SW480 (cell line): ENCODE measurements at regions not wholly inside any gene's neighbourhood (a gene's known extent, or its start where the extent isn't known, plus 50 kb on each side); places are given as distances from the start of the nearest gene placed in this dataset.

Experiments
- DNase-seq: peaks from one replicate; pipeline ENCODE4 v3.0.0-alpha.2; 2016; ENCODE audit warnings: low spot score

DNA sequence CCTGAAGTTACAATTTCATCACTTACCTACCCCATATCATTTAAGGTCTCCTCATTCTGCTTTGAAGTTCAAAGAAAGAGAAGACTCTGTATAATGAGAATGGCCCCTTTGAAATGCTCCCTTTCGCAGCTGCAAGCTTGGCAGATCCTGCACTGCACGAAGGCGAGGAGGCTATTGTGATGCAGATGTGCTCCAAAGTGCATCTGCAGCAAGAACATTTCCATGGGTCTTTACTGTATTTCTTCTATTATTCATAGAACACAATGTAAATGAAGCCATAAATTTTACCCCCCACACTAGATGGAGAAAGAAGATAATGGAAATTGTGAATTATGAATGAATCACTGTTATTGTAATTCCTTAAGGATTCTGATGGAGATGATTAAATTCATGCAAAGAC, 178.7 kb downstream of the CHD9NB start:
- DNase-seq = no peak

DNA sequence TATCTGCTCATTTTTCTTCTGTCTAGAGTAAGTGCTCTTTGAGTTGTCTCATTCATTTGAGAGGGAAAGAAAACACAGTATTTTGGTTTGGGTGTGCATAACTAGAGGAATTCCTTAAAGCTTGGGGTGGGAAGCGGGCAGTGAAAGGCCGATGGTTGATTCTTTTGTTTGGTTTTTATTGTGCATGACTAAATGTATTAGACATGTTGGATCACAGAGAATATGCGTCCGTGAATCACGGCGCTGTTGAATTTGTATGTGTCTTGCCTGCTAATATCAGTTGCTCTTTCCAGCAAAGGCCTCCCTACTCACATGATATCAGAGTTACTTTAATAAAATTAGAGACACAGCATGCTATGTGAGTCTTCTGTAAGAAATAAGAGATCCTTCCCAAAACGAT, 180.0 kb downstream of the CHD9NB start:
- DNase-seq = no peak

DNA sequence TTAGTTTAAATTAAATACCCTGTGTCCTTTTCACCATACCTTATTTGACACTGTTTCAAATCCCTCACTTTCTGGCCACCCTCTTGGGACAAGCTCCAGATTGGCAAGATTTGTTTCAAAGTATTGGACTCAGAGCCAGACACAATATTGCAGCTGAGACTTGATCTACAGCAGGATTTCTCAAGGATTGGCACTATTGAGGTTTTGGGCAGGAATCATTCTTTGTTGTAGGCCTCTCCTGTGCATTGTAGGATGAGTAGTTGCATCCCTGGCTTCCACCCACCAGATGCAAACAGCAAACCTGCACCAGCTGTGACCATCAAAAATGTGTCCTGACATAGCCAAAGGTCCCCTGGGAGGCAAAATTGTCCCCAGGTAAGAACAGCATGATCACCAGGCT, 181.2 kb downstream of the CHD9NB start:
- no peak for DNase-seq

DNA sequence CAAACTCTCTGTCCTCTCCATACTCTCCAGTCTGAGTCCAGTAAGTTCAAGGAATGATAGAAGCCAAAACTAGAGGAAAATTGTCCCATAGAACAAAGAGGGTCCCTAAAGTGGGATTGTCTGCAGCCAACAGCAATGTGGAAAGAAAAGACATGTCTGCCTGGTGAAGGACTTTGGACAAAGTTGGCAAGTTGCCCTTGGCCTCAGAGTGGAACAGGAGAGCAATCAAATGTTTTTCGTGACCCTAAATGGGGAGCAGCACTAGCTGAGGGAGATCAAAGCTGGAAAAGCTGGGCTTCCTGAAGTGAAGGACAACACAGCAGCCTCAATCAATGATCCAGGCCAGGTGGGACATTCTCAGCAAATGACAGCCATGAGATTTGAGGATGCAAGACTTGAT, 183.5 kb downstream of the CHD9NB start:
- DNase-seq = no peak

DNA sequence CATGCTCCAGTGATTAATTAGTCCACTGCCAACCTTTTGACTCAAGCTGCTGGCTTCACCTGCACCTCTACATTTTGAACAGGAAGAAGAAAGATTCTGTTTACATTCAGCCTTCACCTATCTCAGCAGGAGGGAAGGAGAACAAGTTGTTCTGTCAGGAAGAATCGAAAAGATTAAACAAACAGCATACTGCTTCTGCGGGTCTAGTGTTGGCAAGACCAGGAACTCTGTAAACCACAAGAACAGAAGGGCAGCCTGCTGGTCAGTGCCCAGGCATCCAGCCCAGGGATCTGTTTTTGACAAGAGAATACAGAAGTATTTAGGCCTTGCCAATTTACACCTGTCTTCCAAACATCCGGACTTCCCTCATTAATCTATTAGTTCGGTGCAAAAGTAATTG, 189.7 kb downstream of the CHD9NB start:
- no peak for DNase-seq

GRCh38 chr16:52861614-52862022, 191.1 kb downstream of the CHD9NB start:
- DNase-seq = peak; percentile 12

GRCh38 chr16:52855463-52855862, 197.2 kb downstream of the CHD9NB start:
- no peak for DNase-seq

GRCh38 chr16:52852978-52853377, 199.7 kb downstream of the CHD9NB start:
- no peak for DNase-seq

- no peak for DNase-seq
Observed at GRCh38 chr16:52851211-52851740, 201.4 kb downstream of the CHD9NB start.

GRCh38 chr16:52843381-52843780, 209.3 kb downstream of the CHD9NB start:
- DNase-seq = no peak

- DNase-seq = peak; percentile 18
Observed at GRCh38 chr16:52837251-52837650, 215.4 kb downstream of the CHD9NB start.

DNA sequence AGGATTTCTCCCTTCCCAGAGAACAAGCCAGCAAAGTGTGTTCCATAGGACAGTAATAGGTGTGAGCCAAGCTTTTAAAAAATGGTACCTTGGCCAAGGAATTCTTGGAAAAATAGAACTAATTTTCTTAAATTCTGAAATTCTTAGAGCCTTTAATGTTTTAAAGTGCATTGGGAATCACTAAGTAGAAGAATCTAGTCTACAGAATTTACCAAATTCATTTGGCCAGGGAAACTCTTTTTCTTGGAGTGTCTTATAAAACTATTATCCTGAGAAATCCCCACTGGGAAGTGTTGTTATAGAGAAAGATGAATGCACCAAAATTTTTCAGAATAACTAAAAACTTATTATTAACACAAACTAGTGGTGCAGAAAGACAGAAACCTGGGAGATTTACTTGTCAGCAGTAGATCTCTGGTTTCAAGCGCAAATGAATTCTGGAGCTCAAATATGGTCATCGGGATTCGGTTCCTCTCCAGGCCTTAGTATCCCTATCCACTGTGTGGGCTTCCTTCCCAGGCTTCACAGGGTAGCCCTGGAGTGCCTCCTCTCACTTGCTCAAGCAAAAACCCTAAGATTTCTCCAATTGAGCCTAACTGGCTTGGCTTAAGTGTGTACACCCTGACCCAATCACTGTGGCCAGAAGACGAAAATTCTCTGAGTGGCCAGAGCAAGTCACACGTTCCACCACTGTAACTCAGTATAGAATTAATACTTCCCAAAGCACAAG, 217.8 kb downstream of the CHD9NB start:
- no peak for DNase-seq

DNA sequence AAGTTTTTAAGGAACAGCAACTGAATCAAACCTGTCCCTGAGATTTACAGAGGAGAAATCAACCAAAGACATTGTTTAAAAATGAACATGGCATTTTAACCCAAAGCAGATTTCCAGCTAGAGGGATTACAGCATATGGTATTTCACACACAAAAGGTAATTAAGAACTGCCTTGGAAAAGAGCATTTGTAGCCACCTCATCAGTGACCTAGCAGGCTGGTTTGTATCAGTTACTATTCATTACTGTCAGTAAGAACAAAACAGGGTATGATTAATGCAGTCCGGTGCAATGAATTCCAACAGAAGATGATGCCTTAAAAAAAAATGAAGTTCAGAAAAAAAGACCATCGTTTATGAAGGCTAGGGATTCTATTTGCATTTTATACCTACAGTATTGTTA, 219.9 kb downstream of the CHD9NB start:
- no peak for DNase-seq

DNA sequence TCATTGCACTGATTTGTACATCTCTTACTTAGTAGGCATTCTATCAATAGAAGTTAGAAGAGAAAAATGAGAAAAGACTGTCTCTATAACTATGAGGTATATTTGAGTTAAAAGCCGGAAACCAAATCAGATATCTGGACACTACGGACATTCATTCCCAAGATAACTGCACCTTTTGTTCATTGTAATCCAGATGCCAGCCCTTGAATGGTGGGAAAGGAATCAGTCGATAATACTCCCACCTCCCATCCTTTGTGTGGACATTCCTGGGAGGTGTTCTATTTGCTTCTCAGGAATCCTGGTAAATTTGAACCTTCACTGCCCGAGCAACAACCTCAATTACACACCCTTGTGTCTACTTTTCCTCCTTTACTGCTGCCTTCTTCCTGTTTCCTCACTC, 225.2 kb downstream of the CHD9NB start:
- DNase-seq = no peak

GRCh38 chr16:52825892-52826291, 226.8 kb downstream of the CHD9NB start:
- DNase-seq = no peak

- DNase-seq = no peak
Observed at GRCh38 chr16:52819808-52820207, 232.9 kb downstream of the CHD9NB start.

DNA sequence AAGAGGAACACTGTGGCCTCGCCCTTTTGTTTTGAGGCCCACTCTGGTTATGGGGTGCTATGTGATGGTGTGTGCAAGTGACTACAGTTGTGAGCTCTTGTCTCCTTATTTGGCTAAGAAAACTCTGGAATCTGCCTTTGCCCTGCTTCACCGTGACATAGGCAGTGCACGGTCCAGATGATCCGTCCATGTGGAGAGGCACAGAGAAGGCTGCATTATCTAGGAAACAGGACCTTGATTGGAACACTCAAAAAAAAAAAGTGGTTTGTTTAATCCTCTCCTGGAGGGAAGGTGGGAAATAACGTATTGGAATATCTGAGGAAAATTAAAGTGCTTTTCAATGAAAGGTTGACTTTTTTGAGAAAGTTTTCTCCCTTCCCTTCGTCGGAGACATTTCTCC, 233.3 kb downstream of the CHD9NB start:
- DNase-seq = no peak

GRCh38 chr16:52817696-52818095, 235.0 kb downstream of the CHD9NB start:
- no peak for DNase-seq

DNA sequence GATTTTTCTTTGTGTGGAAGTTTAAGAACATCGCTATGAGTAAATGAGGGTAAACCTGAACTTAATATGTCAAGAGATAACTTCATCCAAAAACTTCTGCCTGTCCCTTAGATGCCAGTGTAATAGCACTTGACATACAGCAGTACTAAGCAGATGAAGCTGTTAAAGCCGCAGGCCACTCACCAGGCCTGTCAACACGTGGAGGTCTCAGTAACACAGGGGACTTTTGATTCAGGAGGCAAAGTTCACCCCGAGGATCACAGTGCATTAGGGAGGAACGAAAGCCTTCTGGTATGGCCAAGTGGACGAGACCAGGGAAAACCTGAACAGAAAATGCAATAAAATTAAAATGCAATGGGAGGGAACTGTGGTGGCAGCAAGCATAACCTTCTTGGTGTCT, 235.7 kb downstream of the CHD9NB start:
- no peak for DNase-seq

- peak; percentile 49 for DNase-seq
Observed at GRCh38 chr16:52812678-52813556, 239.8 kb downstream of the CHD9NB start.

DNA sequence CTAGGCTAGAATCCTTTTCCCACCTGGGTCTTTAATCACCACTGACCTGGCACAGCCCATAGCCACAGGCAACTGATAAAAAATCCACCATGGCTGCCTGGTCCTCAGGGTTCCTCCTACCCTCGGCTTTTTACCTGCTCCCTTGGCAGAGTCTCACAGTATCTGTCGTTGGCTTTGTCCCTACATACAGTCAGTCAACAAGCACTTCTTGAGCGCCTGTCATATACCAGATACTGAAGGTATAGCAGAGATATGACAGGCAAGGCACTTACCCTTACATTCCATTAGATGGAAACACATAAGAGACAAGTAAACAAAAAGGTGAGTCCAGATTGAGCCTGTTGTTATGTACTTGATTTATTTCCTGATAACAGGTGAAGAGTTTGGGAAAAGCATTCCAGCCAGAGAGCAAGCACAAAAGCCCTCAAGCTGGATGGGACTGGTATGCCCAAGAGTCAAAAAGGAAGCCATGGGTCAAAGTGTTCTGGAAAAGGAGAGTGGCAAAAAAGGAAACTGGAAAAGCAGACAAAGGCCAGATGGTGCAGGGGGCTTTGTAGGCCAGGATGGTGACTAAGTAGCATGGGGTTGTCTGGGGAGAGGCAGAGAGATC, 247.0 kb downstream of the CHD9NB start:
- DNase-seq = no peak

DNA sequence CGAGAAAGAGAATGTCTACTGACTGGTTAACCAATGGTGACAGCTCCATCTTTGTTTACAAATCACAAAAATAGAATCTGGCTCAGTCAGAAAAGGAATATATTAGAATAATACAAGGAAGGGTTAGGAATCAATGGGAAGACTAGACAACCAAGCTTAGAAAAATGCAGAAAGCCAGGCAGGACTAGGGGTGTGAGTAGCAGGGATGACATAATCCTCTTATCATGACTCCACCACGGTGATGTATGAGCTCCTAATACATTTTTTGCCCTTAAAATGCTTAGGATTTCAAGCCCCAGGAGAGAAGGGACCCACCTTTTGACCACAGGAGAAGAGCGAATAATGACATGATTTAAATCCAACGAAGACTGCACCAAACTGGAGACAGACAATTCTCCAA, 252.3 kb downstream of the CHD9NB start:
- DNase-seq = no peak

GRCh38 chr16:52799149-52799548, 252.2 kb upstream of the TOX3 start:
- no peak for DNase-seq
